ENCODE measurements at regions not wholly inside any gene's neighbourhood (a gene's known extent, or its start where the extent isn't known, plus 50 kb on each side); places are given as distances from the start of the nearest gene placed in this dataset.

DNA sequence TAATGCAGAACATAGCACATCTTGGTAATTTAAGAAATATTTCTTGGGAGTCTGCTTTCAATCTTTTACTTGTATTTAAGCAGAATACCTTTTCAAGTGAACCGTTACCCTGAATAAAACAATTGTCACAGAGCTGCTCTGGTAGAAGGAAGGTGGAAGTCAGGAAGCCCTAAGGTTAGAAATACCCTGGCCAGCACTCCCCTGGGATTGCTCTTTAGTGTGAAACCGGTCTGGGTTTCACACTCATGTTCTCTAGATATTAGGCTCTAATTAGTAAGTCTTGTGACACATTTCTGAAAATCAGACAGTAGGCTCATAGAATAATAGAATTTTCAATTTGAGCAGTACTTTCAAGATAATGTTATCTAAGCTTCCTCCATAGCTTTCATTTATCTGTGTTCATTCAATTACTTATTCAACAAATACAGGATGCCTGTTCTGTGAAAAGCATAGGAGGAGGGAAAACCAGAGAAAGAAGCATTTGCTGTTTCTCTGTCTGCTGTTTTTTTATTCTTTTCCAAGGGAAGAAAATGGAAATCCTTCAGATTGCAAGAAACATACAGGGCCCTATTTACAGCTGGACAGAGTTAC is 825.5 kb downstream of the TLR4 start:
- no peak for TF ChIP-seq CTCF (IDR thresholded peaks at IDR 0.05)
- TF ChIP-seq POLR2A (IDR thresholded peaks at IDR 0.05): no peak
